GM20000 (cell line): ENCODE measurements at regions not wholly inside any gene's neighbourhood (a gene's known extent, or its start where the extent isn't known, plus 50 kb on each side); places are given as distances from the start of the nearest gene placed in this dataset.

Experiments
- DNase-seq: peaks from one replicate; pipeline ENCODE4 v3.0.0; 2012; ENCODE audit warnings: low spot score
- CTCF ChIP-seq: IDR thresholded peaks from 2 replicates; pipeline ENCODE4 v1.5.1; 2012; ENCODE audit warnings: mild to moderate bottlenecking, control low read depth; ENCODE audit errors: extremely low read depth, missing control alignments

DNA sequence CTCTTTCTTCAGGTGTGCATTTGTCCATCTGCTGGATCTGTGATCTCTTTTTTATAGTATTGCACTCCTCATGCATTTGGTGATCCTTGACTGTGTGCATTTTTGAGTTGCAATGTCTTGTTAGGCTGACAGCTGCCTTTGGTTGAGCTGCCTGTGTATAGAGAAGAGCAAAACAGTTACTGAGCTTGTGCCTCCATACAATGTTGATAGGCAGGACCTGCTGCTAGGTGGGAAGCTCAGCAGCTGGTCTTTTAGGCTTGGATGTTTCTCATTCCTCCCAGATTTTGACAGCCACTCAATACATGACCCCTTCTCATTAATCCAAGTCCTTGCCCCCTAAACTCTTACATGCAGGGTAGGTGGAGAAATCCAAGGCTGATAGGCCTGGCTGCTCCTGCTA lies 74.8 kb upstream of the PIAS1 start:
- no peak for TF ChIP-seq CTCF
- DNase-seq: no peak

- no peak for DNase-seq
- no peak for TF ChIP-seq CTCF
Measured at GRCh38 chr15:67980171-67980570, 73.9 kb upstream of the PIAS1 start.

GRCh38 chr15:67980773-67981685 lies 73.1 kb upstream of the PIAS1 start:
- no peak for DNase-seq
- TF ChIP-seq CTCF: no peak

DNA sequence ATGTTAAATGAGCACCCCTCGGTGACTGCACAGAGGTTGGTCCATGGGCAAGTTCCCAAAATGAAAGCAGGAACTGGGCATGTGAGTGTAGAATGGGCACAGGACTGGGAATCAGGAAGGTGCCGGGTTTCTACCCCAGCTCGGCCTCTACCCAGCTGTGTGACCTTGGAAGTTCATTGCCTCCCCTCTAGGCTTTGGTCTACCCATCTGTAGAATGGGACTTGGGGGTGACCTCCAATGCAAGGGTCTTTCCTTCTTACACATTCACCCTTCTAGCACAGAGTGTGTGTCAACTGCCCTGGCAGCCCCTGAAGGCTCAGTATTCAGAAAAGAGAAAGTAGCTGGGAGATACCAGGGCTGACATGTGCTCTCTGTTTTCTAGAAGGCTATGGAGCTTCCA lies 72.3 kb upstream of the PIAS1 start:
- TF ChIP-seq CTCF: no peak
- no peak for DNase-seq

GRCh38 chr15:67991706-67992105 lies 62.4 kb upstream of the PIAS1 start:
- DNase-seq: no peak
- no peak for TF ChIP-seq CTCF

- no peak for TF ChIP-seq CTCF
Measured at GRCh38 chr15:67992411-67992810, 61.7 kb upstream of the PIAS1 start.

GRCh38 chr15:67992834-67993233 lies 61.3 kb upstream of the PIAS1 start:
- DNase-seq: no peak
- no peak for TF ChIP-seq CTCF

More at GRCh38 chr15:67992411-67992810, 61.7 kb upstream of the PIAS1 start:
- DNase-seq: no peak
